GM19452 (cell line): ENCODE measurements at regions not wholly inside any gene's neighbourhood (a gene's known extent, or its start where the extent isn't known, plus 50 kb on each side); places are given as distances from the start of the nearest gene placed in this dataset.

ENCODE experiments used
- ATAC-seq: cut with Tn5 transposase; IDR thresholded peaks from one replicate; pipeline ENCODE4 v1.9.1; 2021; ENCODE audit not compliant: unreplicated experiment

DNA sequence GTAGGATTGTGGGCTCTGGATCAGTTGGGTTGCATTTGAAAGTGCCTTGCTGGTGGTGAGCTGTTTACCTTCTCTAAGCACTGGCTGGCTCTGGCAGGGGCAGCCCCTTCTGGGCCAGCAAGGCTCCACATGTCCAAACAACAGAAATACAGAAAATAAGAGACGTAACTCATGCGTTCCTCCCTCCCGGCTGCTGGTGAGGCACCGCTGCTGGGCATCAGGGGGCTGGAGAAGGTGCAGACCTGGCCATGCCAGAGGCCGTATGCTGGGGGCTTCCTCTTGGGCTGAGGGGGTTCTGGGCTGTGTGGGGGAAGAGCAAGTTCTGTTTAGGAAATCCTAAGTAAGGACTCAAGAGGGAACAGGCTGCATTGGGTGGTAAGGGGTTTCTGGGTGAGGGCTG is 140.6 kb downstream of the URI1 start:
- ATAC-seq: no peak

DNA sequence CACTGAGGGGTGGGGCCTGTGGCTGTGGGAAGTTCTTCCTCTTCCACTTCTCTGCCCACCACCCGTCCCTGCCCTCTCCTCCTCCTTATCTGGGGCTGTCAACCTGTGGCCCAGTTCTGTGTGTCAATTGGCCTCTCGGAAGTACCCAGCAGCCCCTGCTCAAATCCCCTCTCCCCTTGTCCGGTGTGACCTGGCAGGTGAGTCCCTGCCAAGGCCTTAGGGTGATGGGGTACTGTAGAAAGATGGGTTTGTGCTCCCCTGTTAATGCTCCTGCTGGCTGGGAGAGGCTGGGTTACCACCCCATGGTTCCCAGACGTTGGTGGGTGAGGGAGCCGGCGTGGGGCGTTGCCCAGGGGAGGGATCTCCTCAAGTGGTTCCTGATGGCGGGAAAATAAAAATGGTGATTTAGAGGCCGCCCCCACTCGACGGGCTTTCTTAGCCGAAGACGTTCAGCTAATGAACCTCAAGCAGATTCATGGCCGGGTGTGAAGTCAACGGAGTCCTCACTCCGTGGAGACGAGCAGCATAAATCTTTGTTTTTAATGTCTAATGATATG is 141.2 kb downstream of the URI1 start:
- no peak for ATAC-seq

DNA sequence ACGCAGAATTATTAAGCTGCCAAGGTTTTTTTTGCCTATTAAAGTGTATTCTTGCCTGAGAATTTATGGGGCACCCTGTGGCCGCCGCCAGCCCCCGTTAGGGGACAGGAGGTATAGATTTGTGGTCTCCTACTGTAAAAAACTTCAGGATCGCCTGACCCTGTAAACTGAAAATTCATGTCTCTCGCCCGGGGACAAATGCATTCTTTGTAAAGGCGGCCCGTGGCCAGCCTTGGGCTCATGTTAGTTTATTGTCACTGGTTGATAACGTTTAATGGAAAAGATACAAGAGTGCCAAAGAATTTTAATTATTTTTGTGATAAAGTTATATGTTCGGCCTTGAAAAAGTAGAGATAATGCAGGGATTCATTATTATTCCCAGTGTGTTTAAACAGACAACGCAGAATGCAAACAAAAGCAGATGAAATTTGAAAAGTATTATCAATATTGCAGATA is 141.7 kb downstream of the URI1 start:
- ATAC-seq: no peak

DNA sequence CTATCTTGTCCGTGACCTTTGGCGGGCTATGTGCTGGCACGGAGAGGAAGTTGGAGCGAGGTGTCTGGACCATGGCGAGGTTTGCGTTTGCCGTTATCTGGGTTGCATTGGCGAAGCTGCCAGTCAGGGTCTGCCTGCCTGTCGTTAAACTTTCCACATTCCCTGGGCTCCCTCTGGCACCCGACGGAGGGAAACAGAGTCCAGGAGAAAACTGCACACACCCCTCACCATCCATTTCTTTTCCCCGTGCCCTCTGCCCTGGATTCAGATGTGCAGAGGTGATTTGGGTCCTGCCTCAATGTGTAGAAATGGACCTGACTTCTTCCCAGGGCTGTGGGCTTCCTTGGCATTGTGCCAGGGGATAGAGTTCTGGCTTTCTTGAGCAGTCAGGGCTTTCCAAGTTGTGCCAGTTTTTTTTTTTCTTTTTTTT is 142.4 kb downstream of the URI1 start:
- ATAC-seq: no peak

DNA sequence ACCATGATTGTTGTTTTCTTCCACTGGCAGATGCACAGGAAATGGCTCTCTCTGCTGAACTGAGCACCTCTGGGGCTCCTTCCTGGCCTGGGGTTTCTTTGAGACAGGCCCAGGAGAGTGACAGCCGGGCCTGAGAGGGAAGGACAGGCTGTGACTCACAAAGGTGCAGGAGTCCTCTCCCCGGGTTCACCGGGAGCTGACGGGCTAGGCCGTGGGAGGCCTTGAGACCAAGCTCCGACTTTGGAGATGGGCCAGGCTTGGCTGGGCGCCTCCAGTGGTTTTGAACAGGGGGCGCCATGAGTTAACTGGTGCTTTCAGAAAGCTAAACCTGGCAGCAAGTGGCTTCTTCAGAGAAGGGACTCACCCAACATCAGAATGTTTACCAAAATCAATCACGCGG is 143.4 kb downstream of the URI1 start:
- no peak for ATAC-seq

DNA sequence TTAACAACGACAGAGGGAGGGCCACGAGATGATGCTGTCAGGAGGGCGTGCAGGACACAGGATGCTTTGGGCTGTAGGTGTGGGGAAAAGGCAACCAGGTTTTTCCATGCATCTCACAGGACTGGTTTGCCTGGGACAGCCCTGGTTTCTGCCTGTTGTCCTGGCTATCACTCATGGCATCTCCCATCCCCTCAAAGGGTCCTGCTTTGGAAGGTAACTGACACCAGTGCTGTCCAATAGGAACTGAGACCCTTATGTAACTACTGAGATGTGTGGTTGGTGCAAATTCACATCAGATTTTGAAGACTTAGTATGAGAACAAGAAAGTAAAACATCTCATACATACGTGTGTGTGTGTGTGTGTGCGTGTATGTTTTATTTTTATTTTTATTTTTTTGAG is 144.2 kb downstream of the URI1 start:
- ATAC-seq: no peak

DNA sequence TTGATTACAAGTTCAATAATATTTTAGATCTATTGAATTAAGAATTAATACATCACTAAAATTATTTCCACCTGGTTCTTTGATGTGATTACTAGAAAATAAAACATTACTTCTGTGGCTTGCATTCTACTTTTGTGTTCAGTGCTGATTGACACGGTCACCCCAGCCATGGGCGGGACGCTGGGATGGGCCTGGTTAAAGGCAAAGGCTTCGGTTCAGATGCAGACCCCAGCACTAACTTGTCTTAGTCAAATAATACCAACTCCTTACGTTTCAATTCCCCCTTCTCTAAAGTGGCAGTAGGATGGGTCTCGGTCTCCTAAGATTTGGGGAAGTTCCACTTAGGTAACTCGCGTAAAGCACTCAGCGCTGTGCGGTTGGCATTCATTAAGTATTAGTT is 144.9 kb downstream of the URI1 start:
- no peak for ATAC-seq

DNA sequence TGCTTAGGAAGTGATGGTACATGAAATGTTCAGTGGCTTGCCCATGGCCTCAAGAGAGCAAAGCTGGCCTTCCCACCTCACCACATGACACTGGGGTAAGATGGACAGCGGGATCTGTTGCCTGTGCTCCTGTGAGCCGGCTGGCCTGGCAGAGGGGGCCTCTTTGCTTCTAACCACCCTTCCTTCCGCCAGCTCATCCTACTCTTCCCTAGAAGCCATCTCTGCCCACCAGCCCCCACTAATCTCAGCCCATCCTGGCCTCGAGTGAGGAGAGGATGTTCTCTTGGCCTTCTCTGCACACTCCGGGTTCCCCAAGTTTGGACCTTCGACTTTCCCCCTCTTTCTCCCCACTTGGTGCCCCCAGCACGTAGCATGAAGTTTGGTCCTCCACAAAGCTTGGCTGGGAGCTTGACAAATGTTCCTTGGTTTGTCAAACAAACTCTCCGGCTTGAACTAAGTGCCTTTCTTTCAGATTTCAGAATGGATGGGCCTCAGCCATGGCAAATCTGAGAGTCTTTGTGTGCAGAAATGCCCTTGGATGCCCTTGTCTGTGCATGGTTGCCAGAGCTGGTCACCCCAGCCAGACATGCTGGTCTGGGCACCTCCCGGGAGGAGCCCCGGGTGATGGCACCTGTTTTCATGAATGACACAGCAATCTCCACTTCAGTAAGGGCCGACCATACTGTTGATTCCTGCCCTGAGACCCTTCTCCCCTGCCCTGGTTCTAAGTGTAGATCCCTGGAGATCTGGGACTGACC is 145.5 kb downstream of the URI1 start:
- no peak for ATAC-seq

DNA sequence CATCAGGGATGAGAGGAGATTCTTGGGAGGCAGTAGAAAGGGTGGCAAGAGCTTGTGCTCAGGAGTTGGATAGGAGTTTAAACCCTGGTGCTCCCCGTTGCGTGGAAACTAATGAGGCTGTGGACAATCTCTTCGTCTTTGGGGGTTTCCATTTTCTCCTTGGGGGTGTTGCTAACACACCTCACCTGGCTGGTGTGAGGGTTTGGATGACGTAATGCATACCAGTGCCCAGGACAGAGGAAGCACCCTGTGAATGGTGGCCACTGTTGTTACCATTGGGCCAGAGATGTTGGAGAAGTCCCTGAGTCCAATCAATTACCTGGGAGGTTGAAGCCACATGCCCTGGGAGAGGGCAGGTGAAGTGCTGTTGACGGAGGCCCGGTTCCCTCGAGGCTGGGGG is 146.5 kb downstream of the URI1 start:
- ATAC-seq: no peak

DNA sequence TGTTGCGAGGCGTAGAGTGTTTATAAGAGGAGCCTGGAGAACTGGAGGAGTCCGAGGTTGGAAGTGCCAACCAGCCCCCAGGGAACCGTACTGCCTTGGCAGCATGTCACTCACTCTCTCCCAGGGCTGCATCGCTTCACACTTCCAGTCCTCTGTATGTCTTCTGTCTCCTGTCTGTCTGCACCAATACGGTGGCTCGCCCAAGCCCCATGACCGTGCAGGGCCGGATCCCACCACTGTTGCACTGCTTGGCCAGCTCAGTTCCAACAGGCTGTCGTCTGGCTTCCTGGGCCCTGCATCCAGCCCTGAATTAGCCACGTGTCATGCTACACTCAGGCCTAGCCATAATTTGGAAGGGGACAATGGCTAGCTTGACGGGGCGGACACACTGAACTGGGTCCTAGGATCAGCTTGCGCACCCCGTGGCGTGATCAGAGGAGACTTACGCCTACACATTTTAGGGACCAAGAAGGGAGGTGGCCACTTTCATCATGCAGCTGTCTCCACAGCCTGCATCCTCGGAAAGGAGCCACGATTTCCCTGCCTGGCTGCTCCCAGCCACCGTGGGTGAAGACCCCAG is 147.1 kb downstream of the URI1 start:
- no peak for ATAC-seq

DNA sequence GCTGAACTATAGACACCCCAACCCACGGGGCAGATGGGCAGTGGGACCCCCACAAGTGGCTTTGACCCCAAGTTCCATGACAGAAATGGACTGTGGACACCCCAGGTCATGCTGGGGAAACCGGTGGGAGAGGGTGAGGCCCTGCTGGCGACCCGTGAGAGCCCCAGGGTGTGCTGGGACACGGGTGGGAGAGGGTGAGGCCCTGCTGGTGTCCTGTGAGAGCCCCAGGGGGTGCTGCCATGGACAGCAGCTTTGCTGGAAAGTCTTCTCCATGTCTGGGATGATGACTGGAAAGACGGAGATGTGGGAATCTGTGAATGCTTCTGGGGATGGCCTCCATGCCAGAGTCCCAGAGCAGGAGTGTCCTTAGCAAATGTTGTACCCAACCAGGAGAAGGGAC is 148.4 kb downstream of the URI1 start:
- ATAC-seq: no peak

DNA sequence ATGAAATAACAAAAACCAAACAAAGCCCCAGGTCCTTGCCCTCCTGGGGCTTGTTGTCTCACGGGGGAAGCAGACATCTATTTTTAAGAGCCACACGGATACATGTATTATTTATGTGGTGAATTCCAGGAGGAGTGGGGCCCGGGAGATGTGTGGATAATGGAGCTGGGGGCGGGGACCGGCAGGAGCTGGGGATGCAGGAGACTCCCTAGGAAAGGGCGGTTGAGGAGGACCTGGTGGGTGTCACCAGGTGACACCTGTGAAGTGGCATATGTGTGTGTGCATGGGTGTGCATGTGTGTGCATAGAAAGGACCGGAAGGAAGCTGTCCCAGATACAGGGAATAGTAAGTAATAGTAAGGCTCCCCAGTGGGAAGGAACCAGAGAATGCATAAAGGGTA is 148.9 kb downstream of the URI1 start:
- ATAC-seq: no peak

DNA sequence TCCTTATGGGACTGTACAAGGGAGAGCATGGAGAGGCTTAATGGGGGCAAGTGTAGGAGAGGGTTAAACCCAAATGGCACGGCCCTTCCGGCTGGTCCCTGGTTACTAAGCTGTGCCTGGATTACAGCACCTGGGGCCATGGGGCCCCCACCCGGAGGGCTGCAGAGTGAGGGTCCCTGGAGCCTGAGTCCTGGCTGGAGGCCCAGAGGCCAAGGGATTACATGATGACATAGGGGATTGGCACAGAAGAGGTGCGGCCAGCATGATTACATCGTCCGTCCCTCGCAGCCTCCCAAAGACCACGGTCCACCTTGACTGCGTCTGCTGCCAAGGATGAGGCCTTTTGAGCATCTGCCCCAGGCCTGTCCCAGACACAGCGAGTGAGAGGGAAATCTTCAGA is 149.4 kb downstream of the URI1 start:
- no peak for ATAC-seq

DNA sequence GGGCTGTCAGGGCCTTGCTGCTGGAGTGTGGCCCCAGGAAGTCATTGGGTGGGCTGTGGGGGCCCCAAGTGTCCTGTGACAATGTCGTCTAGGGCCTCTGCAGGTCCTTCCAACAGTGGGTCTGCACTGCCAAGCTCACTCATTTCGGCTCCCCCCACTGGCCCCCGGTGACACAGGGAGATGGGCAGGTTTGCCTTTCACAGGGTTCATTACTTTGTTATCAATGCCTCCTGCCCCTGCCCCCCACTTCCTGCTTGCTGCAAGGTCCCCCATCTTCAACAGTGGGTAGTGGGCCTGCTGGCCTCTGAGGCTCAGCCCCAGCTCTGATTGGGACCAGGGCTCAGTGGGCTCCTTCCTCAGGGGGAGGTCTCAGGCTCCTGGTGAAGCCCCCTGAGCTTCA is 149.8 kb downstream of the URI1 start:
- ATAC-seq: no peak

DNA sequence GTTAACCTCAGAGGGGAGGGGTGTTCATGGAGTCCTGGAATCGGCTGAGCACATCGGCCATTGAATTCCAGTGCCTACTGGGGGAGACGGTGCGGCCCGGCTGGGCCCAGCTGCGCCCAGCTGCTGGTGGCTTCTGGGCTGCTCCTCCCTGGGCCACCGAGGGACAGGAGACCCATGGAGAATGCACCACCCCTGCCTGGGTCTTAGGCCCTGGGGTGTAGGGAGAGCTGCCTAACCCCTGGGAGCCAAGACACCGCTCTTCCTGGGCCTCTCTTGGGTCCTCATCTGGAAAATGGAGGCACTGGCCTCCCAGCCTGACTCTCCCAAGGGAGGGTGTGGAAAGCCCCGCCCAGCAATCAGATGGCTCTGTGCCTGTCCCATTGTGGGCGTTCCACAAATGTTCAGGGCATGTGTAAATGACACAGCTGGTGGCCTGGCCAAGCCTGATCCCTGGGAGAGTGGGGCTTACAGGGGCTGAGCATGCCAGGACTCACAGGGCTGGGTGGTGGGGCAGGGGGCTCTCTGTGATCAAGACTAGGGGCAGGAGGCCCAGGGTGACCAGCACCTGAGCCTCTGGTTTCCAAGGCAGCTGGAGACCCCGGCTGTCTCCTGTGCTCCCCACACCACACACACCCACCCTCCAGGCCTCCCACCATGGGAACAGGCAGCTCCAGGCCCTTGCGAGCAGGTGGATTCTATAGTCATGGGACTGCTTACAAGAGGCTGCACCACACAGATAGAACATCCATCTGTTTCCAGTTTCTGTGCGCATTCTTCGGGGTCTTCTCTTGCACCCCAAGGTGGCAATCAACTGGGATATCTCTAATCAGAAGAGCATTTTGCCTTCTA is 150.9 kb downstream of the URI1 start:
- no peak for ATAC-seq

DNA sequence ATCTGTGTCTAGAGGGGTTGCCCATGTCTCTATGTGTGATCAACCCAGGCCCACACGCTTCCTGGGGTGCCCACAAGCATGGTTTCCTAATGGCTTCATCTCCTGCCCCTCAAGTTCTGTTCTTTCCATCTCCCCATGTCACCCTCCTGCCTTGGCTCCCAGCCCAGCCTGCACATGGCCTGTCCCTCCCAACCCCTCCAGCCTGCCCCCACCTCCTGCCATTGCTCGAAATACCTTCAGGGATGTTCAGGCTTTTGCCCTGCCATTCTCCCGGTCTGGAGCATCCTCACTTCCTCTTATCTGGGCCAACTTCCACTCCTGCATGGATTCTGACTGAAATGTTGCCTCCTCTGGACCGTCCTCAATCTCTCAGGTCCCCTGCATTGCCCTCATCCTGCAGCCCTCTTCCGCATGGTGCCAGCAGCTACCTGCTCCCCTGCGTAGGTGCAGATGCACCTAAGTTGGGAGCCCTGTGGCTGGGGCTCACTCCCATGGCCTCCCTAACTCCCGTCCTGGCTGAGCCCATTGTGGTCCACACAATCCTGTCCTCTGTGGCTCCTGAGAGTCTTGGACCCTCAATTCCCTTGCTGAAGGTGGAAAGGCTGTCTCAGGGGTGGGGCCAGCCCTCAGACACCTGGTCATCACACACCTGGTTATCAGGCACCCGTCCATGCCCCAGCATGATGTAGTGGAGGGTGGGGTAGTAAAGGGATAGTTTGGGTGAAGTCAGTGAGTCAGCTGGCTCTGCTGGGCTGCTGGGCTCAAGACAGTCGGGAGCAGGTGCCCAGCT is 152.1 kb downstream of the URI1 start:
- no peak for ATAC-seq

DNA sequence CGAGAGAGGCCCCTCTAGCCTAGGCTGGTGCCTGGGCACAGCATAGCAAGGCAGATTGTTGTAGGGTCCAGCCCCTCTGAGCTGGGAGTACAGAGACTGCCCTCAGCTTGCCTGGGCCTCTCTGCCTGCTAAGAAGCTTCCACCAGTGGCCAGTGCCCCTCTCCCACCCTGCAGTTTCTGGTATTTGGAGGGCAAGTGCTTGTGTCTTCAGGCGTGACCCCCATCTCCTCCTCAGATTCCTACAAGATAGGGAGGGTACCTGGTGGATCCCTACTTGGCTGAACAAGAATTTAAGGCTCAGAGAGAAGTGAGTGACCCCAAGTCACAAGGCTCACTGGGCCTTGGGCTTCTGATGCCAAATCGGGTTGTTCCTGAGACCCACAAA is 152.7 kb downstream of the URI1 start:
- no peak for ATAC-seq

DNA sequence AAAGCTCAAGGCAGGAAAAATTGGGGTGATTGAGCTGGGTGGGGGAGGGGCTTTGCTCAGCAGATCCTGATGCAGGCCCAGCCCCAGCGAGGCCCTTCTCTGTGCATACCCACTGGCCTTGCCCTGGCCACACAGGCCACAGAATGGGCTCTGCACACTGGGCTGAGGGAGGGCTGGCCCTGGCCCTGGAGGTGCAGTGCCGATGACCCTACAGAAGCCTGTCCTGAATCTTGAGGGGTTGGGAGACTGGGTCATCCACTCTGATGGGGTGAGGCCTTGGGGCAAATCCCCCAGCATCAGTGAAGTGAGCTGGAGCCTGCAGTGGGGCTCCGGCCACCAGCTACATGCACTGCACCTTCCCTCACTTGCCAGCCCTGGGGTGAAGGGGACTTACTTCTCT is 153.1 kb downstream of the URI1 start:
- no peak for ATAC-seq

DNA sequence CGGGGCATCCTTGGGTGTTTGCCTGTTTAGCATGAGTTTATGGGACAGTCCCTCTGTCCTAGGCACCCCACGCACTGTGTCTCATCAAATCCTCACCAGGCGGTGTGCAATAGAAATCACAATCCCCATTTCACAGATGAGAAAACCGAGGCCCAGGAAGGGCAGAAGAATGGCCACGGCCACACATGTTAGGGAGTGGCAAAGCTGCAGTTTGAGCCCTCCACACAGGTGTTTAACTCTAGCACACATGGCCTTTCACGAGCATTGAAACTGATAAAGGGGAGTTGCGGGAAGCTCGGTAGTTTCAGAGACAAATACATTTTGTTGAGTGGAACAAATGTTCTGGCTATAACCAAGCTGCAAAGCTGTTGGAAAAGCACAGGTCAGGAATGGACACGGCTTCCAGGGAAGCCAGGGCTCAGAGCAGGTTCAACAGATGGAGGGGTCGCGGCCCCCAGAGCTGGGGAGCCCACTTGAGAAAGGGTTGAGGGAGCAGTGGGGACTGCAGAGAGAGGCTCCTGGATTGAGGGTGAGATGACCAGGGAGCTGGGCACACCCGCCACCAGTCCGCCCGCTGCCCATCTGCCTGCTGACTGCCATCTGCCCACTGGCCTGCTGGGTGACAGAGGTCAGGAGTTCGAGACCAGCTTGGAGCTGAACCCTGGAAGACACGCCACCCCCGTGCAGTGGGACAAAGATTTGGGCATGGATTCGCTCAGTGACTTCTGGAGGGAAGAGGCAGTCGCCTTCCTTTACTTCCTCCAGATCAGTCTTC is 154.7 kb downstream of the URI1 start:
- no peak for ATAC-seq

DNA sequence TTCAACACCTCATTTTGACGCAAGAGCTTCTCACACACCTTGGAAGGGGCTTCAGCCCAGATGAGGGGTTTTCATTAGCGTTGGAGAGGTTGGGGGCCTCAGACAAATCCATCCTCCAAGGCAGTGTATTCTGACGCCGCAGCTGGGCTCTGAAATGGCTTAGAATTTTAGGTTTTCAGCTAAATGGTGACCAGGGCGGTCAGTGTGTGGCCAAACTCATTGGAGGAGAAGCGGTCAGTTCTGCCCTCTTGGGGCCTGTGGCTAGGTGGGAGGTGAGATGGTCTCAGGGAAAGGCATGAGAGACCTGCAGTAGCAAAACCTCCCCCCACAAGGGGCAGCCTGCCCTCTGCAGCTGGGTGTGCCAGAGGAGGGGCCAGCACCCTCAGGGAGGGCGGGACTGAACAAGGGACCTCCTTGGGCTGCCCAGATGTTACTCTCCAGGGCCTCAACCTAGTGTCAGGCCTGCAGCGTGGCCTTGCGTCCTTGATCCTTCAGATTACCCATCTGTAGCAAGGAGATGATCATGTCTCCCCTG is 155.8 kb downstream of the URI1 start:
- ATAC-seq: no peak
